Vagina (tissue), 2 donors: ENCODE measurements at regions not wholly inside any gene's neighbourhood (a gene's known extent, or its start where the extent isn't known, plus 50 kb on each side); places are given as distances from the start of the nearest gene placed in this dataset.

ENCODE experiments used
- DNase-seq, 2 donors: peaks; one replicate each; pipeline ENCODE4 v3.0.0-alpha.2; 2017; ENCODE audit errors: extremely low spot score in 2 of 2
- H3K27ac ChIP-seq: fragments of 200-600 bp; sonication (generic); one replicate; pipeline ENCODE4 v1.5.1; 2019
- H3K27me3 ChIP-seq: fragments of 200-600 bp; sonication (generic); one replicate; pipeline ENCODE4 v1.5.1; 2019
- H3K36me3 ChIP-seq, 2 donors: fragments of 200-600 bp; sonication (generic); one replicate each; pipeline ENCODE4 v1.5.1; 2017 to 2019
- H3K4me1 ChIP-seq: fragments of 200-600 bp; sonication (generic); one replicate; pipeline ENCODE4 v1.5.1; 2019
- H3K4me3 ChIP-seq, 2 donors: fragments of 200-600 bp; sonication (generic); 1 replicate in 1 of 2; 2 replicates in 1 of 2; pipeline ENCODE4 v1.5.1; 2016 to 2019
- H3K9me3 ChIP-seq: fragments of 200-600 bp; sonication (generic); one replicate; pipeline ENCODE4 v1.5.1; 2019
- CTCF ChIP-seq, 3 experiments: fragments of 450-650 bp in 2 of 3; fragments of 200-600 bp in 1 of 3; sonication (generic) in 1 of 3; IDR thresholded peaks; one replicate each; pipeline ENCODE4 v1.5.1; 2017 to 2019; ENCODE audit warnings: antibody characterized with exemption in 3 of 3, mild to moderate bottlenecking in 2 of 3, moderate library complexity in 2 of 3
- POLR2A ChIP-seq, 2 donors: fragments of 450-650 bp; IDR thresholded peaks; one replicate each; pipeline ENCODE4 v1.6.1; 2017; ENCODE audit warnings: antibody characterized with exemption in 2 of 2, mild to moderate bottlenecking in 2 of 2, moderate library complexity in 2 of 2
- POLR2AphosphoS5 ChIP-seq, 2 donors: sonication (generic); formaldehyde crosslinking; IDR thresholded peaks; one replicate each; pipeline ENCODE4 v1.9.0; 2017; ENCODE audit warnings: antibody characterized with exemption in 2 of 2, mild to moderate bottlenecking in 2 of 2, low read depth in 1 of 2; ENCODE audit not compliant: insufficient read depth in 1 of 2
- intact Hi-C: fragments of 100-400 bp; cut with DNase I; formaldehyde crosslinking; loops from one replicate; pipeline ENCODE4 v1.15.1; 2023

GRCh38 chr5:105878402-105878801, 1792.3 kb downstream of the EFNA5 start:
- Histone ChIP-seq H3K27me3 (no peaks in the 10 kb centered on the region), H3K4me1 (no peaks in the 10 kb centered on the region), H3K9me3 (no peaks in the 10 kb centered on the region), H3K4me3 (no peak overlapping the region), H3K27ac (no peak overlapping the region), H3K36me3 (no peaks in the 10 kb centered on the region)
- TF ChIP-seq POLR2AphosphoS5 (IDR thresholded peaks at IDR 0.05; ENCODE audit: insufficient read depth in 1 of 2, low read depth in 1 of 2) = no peak
- TF ChIP-seq CTCF (IDR thresholded peaks at IDR 0.05) = no peak
- no peak for TF ChIP-seq POLR2A (IDR thresholded peaks at IDR 0.05)
- intact Hi-C loops = no loop called here
- DNase-seq = no peak

GRCh38 chr5:105877592-105877991, 1793.1 kb downstream of the EFNA5 start:
- no peaks in the 10 kb centered on the region for H3K9me3 ChIP-seq
- TF ChIP-seq POLR2A (IDR thresholded peaks at IDR 0.05) (no peak), POLR2AphosphoS5 (IDR thresholded peaks at IDR 0.05; ENCODE audit: insufficient read depth in 1 of 2, low read depth in 1 of 2) (no peak), CTCF (IDR thresholded peaks at IDR 0.05) (no peak)
- H3K27ac ChIP-seq = no peak overlapping the region

GRCh38 chr5:105874316-105874715, 1796.4 kb downstream of the EFNA5 start:
- no peak for DNase-seq
- Histone ChIP-seq H3K9me3 (no peaks in the 10 kb centered on the region), H3K36me3 (no peaks in the 10 kb centered on the region), H3K4me3 (no peak overlapping the region), H3K27ac (no peak overlapping the region), H3K27me3 (no peaks in the 10 kb centered on the region), H3K4me1 (no peaks in the 10 kb centered on the region)
- intact Hi-C loops = no loop called here
- TF ChIP-seq CTCF (IDR thresholded peaks at IDR 0.05) = no peak
- TF ChIP-seq POLR2AphosphoS5 (IDR thresholded peaks at IDR 0.05; ENCODE audit: insufficient read depth in 1 of 2, low read depth in 1 of 2) = no peak
- TF ChIP-seq POLR2A (IDR thresholded peaks at IDR 0.05) = no peak

More at GRCh38 chr5:105877592-105877991, 1793.1 kb downstream of the EFNA5 start:
- Histone ChIP-seq H3K4me1 (no peaks in the 10 kb centered on the region), H3K36me3 (no peaks in the 10 kb centered on the region), H3K4me3 (no peak overlapping the region), H3K27me3 (no peaks in the 10 kb centered on the region)
- no peak for DNase-seq
- intact Hi-C loops = no loop called here

GRCh38 chr5:105872569-105873270, 1798.0 kb downstream of the EFNA5 start:
- Histone ChIP-seq H3K36me3 (no peaks in the 10 kb centered on the region), H3K27ac (no peak overlapping the region), H3K4me3 (no peak overlapping the region), H3K4me1 (no peaks in the 10 kb centered on the region), H3K9me3 (no peaks in the 10 kb centered on the region), H3K27me3 (no peaks in the 10 kb centered on the region)
- intact Hi-C loops = no loop called here
- TF ChIP-seq POLR2A (IDR thresholded peaks at IDR 0.05) = no peak
- no peak for TF ChIP-seq POLR2AphosphoS5 (IDR thresholded peaks at IDR 0.05; ENCODE audit: insufficient read depth in 1 of 2, low read depth in 1 of 2)
- no peak for TF ChIP-seq CTCF (IDR thresholded peaks at IDR 0.05)
- no peak for DNase-seq

- Histone ChIP-seq H3K27ac (no peak overlapping the region), H3K9me3 (no peaks in the 10 kb centered on the region), H3K36me3 (no peaks in the 10 kb centered on the region), H3K27me3 (no peaks in the 10 kb centered on the region), H3K4me3 (no peak overlapping the region), H3K4me1 (no peaks in the 10 kb centered on the region)
- TF ChIP-seq POLR2AphosphoS5 (IDR thresholded peaks at IDR 0.05; ENCODE audit: insufficient read depth in 1 of 2, low read depth in 1 of 2) (no peak), POLR2A (IDR thresholded peaks at IDR 0.05) (no peak), CTCF (IDR thresholded peaks at IDR 0.05) (no peak)
- intact Hi-C loops = no loop called here
- no peak for DNase-seq
Observed at GRCh38 chr5:105868038-105868780, 1802.5 kb downstream of the EFNA5 start.
